PC-3 (cell line): ENCODE measurements at regions not wholly inside any gene's neighbourhood (a gene's known extent, or its start where the extent isn't known, plus 50 kb on each side); places are given as distances from the start of the nearest gene placed in this dataset.
A peak's percentile ranks its signal among the peaks of the same experiment; 100 is the strongest.

Experiments used
- ATAC-seq: fragments of 200-7000 bp; cut with Tn5 transposase; 2 replicates; pipeline ENCODE4 v1.9.1; 2020; ENCODE audit warnings: mild to moderate bottlenecking, moderate library complexity
- BruUV-seq: library from RNA; stranded (reverse); fragments of 400-500 nt; replicated peaks from 2 replicates; lab custom pipeline; 2021; lab: Mats Ljungman, UMichigan
- CTCF ChIA-PET: fragments of 300-600 bp; sonication (Branson Sonifier 250); formaldehyde crosslinking; loops from one replicate; lab custom pipeline; 2022; ENCODE audit warnings: antibody characterized with exemption; lab: Charles Lee
- POLR2A ChIA-PET: fragments of 300-600 bp; sonication (Branson Sonifier 250); formaldehyde crosslinking; loops from one replicate; lab custom pipeline; 2022; ENCODE audit warnings: antibody characterized with exemption; ENCODE audit not compliant: unreplicated experiment; lab: Charles Lee
- DNase-seq: peaks from one replicate; pipeline ENCODE4 v3.0.0-alpha.2; 2015
- H2AFZ ChIP-seq: fragments of 300-600 bp; sonication (generic); 2 replicates; pipeline ENCODE4 v1.6.0; 2016; ENCODE audit warnings: antibody characterized with exemption, low read length
- H3F3A ChIP-seq: fragments of 300-600 bp; sonication (generic); one replicate; pipeline ENCODE4 v1.6.0; 2017; ENCODE audit warnings: antibody characterized with exemption, low read length, control low read depth, mild to moderate bottlenecking; ENCODE audit not compliant: unreplicated experiment
- H3K27ac ChIP-seq: fragments of 300-600 bp; sonication (generic); 2 replicates; pipeline ENCODE4 v1.5.1; 2016; ENCODE audit warnings: mild to moderate bottlenecking, low read length
- H3K27me3 ChIP-seq: fragments of 300-600 bp; sonication (generic); 2 replicates; pipeline ENCODE4 v1.6.1; 2016; ENCODE audit warnings: low read length, mixed read lengths
- H3K36me3 ChIP-seq: fragments of 300-600 bp; sonication (generic); 2 replicates; pipeline ENCODE4 v1.6.1; 2016; ENCODE audit warnings: low read depth, mixed run types, low read length, mixed read lengths
- H3K4me1 ChIP-seq: fragments of 300-600 bp; sonication (generic); 2 replicates; pipeline ENCODE4 v1.5.1; 2016; ENCODE audit warnings: low read length; ENCODE audit not compliant: insufficient read depth
- H3K4me2 ChIP-seq: fragments of 300-600 bp; sonication (generic); 2 replicates; pipeline ENCODE4 v1.6.0; 2016; ENCODE audit warnings: low read length
- H3K4me3 ChIP-seq: fragments of 300-600 bp; sonication (generic); 2 replicates; pipeline ENCODE4 v1.5.1; 2016; ENCODE audit warnings: mild to moderate bottlenecking, low read length, mixed read lengths
- H3K79me2 ChIP-seq: fragments of 300-600 bp; sonication (generic); 2 replicates; pipeline ENCODE4 v1.6.1; 2017; ENCODE audit warnings: low read length, mixed read lengths
- H3K9ac ChIP-seq: fragments of 300-600 bp; sonication (generic); 2 replicates; pipeline ENCODE4 v1.6.0; 2016; ENCODE audit warnings: mild to moderate bottlenecking, low read length
- H3K9me2 ChIP-seq: fragments of 300-600 bp; sonication (generic); replicated peaks from 2 replicates; pipeline ENCODE4 v1.6.1; 2016; ENCODE audit warnings: mixed run types, low read length, mixed read lengths
- H3K9me3 ChIP-seq: fragments of 300-600 bp; sonication (generic); 2 replicates; pipeline ENCODE4 v1.6.1; 2016; ENCODE audit warnings: low read length, mixed read lengths
- H4K20me1 ChIP-seq: fragments of 300-600 bp; sonication (generic); 2 replicates; pipeline ENCODE4 v1.6.1; 2016; ENCODE audit warnings: low read length, mixed read lengths
- EZH2 ChIP-seq: fragments of 300-600 bp; sonication (generic); IDR thresholded peaks from one replicate; pipeline ENCODE4 v1.6.1; 2017; ENCODE audit warnings: antibody characterized with exemption, mild to moderate bottlenecking, low read length; ENCODE audit not compliant: unreplicated experiment
- EZH2phosphoT487 ChIP-seq: fragments of 300-600 bp; sonication (generic); IDR thresholded peaks from 2 replicates; pipeline ENCODE4 v1.6.1; 2018; ENCODE audit warnings: mild to moderate bottlenecking, antibody characterized with exemption, low read length, borderline replicate concordance
- intact Hi-C: fragments of 100-400 bp; cut with micrococcal nuclease; formaldehyde crosslinking; loops from 2 replicates; pipeline ENCODE4 v1.9.0; 2023
- TF ChIP-seq, protein P1 (sequence below): fragments of 300-600 bp; sonication (generic); conservative IDR thresholded peaks from 2 replicates; pipeline ENCODE4 v1.5.1; 2017; ENCODE audit warnings: antibody characterized with exemption, low read depth, mild to moderate bottlenecking, low read length

DNA sequence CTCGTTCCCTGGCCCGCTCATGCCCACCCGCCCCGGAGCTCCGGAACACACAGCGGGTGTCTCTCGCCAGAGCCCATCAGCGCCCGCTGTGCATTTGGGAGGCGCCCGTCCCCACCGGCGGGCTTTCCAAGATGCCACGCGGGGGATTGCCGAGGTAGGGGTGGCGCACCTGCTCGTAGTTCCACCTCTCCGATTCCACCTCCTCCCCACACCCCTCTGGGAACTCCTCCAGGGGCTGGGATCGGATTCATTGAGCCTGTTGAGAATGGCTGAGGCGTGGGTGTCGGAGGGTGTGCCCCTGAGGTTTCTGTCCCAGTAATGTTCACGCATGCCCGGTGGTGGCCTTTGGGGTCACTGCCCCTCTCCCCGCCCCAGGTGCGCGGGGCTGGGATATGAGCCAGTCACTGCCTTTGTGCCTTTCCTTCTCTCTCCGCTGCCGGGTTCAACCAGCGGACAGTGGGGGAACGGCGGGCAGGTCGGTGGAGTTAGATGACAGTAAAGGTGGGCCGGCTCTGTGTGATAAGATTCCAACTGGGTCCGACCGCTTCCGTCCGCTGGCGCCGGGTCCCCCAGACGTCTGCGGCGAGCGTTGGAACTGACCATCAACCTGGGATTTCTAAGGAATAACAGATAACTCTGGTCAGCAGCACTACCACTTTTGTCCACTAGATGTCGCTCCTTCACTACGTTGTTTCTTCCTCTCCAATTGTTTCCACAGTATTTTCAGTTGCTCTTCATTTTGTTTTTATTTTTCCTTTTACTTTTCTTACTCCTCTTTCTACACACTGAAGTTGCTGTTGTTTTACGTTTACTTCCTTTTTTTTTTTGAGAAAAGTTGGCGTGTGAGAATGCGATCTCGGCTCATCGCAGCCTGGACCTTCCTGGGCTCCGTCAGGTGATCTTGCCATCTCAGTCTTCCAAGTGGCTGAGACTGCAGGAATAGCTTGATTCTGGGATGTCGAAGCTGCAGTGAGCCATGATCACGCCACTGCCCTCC, 178.1 kb upstream of the ALG10B start:
- peak; percentile 78 for ATAC-seq
- H3F3A ChIP-seq = no peaks in the 10 kb centered on the region
- TF ChIP-seq, protein P1, sequence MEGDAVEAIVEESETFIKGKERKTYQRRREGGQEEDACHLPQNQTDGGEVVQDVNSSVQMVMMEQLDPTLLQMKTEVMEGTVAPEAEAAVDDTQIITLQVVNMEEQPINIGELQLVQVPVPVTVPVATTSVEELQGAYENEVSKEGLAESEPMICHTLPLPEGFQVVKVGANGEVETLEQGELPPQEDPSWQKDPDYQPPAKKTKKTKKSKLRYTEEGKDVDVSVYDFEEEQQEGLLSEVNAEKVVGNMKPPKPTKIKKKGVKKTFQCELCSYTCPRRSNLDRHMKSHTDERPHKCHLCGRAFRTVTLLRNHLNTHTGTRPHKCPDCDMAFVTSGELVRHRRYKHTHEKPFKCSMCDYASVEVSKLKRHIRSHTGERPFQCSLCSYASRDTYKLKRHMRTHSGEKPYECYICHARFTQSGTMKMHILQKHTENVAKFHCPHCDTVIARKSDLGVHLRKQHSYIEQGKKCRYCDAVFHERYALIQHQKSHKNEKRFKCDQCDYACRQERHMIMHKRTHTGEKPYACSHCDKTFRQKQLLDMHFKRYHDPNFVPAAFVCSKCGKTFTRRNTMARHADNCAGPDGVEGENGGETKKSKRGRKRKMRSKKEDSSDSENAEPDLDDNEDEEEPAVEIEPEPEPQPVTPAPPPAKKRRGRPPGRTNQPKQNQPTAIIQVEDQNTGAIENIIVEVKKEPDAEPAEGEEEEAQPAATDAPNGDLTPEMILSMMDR = peak; percentile 94
- TF ChIP-seq EZH2phosphoT487 (no peak), EZH2 (no peak)
- ChIA-PET CTCF (interaction anchor here (0.6 to 0.7 kb wide), 5 partner anchors 14 to 926 kb away, joined by 3 to 5 read pairs (median 4); no protein-coding TSS in a partner anchor), POLR2A (no interaction called here)
- H3K4me1 ChIP-seq = peaks cover 11% of the 10 kb centered on the region
- no peaks in the 10 kb centered on the region for H4K20me1 ChIP-seq
- no peaks in the 10 kb centered on the region for H3K9me3 ChIP-seq
- no peaks in the 10 kb centered on the region for H3K36me3 ChIP-seq
- H3K4me2 ChIP-seq = peak overlapping the region; percentile 91
- H2AFZ ChIP-seq = peak overlapping the region; percentile 97
- peak overlapping the region; percentile 77 for H3K4me3 ChIP-seq
- intact Hi-C loops = loop anchor here (1.0 to 10.0 kb wide), 6 partner anchors 81 to 766 kb away; partner anchors contain the start of genes ALG10B and CPNE8
- no peaks in the 10 kb centered on the region for H3K27me3 ChIP-seq
- no peaks in the 10 kb centered on the region for H3K9me2 ChIP-seq
- TSS peak; percentile 83 for BruUV-seq
- 0 out of 2 replicates have a peak overlapping the region, but pooled peaks have one; percentile 18 for H3K27ac ChIP-seq
- H3K79me2 ChIP-seq = no peaks in the 10 kb centered on the region
- H3K9ac ChIP-seq = peak overlapping the region; percentile 53
- peak; percentile 96 for DNase-seq

- no peaks in the 10 kb centered on the region for H3K27me3 ChIP-seq
- no peak overlapping the region for H2AFZ ChIP-seq
- intact Hi-C loops = loop anchor here (5.0 to 10.0 kb wide), 3 partner anchors 465 to 765 kb away; partner anchors contain the start of gene CPNE8
- H3K4me2 ChIP-seq = peak overlapping the region; percentile 38; the same call in 1 of the 2 replicates
- ChIA-PET POLR2A (no interaction called here), CTCF (interaction anchor here (0.6 to 0.7 kb wide), 5 partner anchors 15 to 925 kb away, joined by 3 to 5 read pairs (median 4); no protein-coding TSS in a partner anchor)
- H3K79me2 ChIP-seq = no peaks in the 10 kb centered on the region
- H3K9ac ChIP-seq = no peak overlapping the region
- H3K4me1 ChIP-seq = peaks cover 18% of the 10 kb centered on the region
- no peak for DNase-seq
- no peaks in the 10 kb centered on the region for H3F3A ChIP-seq
- TF ChIP-seq, protein P1 = no peak
- TF ChIP-seq EZH2phosphoT487 (no peak), EZH2 (no peak)
- H4K20me1 ChIP-seq = no peaks in the 10 kb centered on the region
- no peaks in the 10 kb centered on the region for H3K36me3 ChIP-seq
- H3K9me2 ChIP-seq = no peaks in the 10 kb centered on the region
- no TSS peak for BruUV-seq
- no peaks in the 10 kb centered on the region for H3K9me3 ChIP-seq
- no peak for ATAC-seq
- H3K27ac ChIP-seq = no peak overlapping the region
- H3K4me3 ChIP-seq = no peak overlapping the region
Measured at GRCh38 chr12:38139456-38139855, 177.1 kb upstream of the ALG10B start.
